ENCODE measurements at regions not wholly inside any gene's neighbourhood (a gene's known extent, or its start where the extent isn't known, plus 50 kb on each side); places are given as distances from the start of the nearest gene placed in this dataset.

GRCh38 chr2:2862386-2862785 is 515.2 kb downstream of the EIPR1 start:
- TF ChIP-seq, protein P1, sequence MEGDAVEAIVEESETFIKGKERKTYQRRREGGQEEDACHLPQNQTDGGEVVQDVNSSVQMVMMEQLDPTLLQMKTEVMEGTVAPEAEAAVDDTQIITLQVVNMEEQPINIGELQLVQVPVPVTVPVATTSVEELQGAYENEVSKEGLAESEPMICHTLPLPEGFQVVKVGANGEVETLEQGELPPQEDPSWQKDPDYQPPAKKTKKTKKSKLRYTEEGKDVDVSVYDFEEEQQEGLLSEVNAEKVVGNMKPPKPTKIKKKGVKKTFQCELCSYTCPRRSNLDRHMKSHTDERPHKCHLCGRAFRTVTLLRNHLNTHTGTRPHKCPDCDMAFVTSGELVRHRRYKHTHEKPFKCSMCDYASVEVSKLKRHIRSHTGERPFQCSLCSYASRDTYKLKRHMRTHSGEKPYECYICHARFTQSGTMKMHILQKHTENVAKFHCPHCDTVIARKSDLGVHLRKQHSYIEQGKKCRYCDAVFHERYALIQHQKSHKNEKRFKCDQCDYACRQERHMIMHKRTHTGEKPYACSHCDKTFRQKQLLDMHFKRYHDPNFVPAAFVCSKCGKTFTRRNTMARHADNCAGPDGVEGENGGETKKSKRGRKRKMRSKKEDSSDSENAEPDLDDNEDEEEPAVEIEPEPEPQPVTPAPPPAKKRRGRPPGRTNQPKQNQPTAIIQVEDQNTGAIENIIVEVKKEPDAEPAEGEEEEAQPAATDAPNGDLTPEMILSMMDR (IDR thresholded peaks at IDR 0.05): no peak
- TF ChIP-seq POLR2A (IDR thresholded peaks at IDR 0.05): no peak
- no peak for TF ChIP-seq EP300 (IDR thresholded peaks at IDR 0.05)

DNA sequence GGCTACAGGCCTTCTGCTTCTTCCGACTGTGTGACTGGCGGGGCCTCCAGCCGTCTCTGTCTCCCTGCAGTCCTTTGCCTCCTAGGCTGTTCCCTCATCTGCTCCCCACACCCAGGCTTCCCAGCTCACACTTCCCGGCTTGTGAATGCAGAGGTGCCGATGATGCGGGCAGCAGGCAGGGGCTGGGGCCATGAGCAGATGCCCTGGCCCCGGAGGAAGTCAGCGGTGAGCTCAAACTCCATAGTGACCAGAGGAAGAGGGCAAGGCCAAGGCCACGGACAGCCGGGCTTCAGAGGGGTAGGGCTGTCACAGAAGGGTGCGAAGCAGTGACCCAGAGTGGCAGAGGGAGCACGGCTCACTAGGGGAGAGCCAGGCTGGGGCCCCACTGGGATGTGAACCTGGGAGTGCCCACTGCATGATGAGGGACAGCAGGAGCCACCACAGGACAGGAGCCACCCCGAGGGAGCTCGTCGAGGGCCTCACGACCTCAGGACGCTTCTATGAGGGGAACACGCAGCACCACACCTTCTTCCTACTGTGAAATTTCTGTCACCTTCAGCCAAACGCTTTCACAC is 515.9 kb downstream of the EIPR1 start:
- no peak overlapping the region for H3K4me3 ChIP-seq
- no peak for DNase-seq
- intact Hi-C loops (cut with DNase I): no loop called here
- no peaks in the 10 kb centered on the region for H3K27me3 ChIP-seq
- H3K36me3 ChIP-seq: no peaks in the 10 kb centered on the region
- no peaks in the 10 kb centered on the region for H3K4me1 ChIP-seq (ENCODE audit: insufficient read depth)
- 85 to 90% (median 86%) methylated on average over 19 of the region's 19 CpGs for WGBS, 3 donors
- no peak overlapping the region for H3K27ac ChIP-seq
- no peaks in the 10 kb centered on the region for H3K9me3 ChIP-seq
- no peak for TF ChIP-seq EP300 (IDR thresholded peaks at IDR 0.05)
- no peak for TF ChIP-seq POLR2A (IDR thresholded peaks at IDR 0.05)
- TF ChIP-seq, protein P1 (IDR thresholded peaks at IDR 0.05): no peak

More at GRCh38 chr2:2862386-2862785, 515.2 kb downstream of the EIPR1 start:
- WGBS, 3 donors: 77 to 86% (median 78%) methylated on average over 5 of the region's 5 CpGs
- no peaks in the 10 kb centered on the region for H3K36me3 ChIP-seq
- no peak for DNase-seq
- no peak overlapping the region for H3K4me3 ChIP-seq
- intact Hi-C loops (cut with DNase I): no loop called here
- no peaks in the 10 kb centered on the region for H3K9me3 ChIP-seq
- no peak overlapping the region for H3K27ac ChIP-seq
- H3K4me1 ChIP-seq (ENCODE audit: insufficient read depth): no peaks in the 10 kb centered on the region
- H3K27me3 ChIP-seq: no peaks in the 10 kb centered on the region

DNA sequence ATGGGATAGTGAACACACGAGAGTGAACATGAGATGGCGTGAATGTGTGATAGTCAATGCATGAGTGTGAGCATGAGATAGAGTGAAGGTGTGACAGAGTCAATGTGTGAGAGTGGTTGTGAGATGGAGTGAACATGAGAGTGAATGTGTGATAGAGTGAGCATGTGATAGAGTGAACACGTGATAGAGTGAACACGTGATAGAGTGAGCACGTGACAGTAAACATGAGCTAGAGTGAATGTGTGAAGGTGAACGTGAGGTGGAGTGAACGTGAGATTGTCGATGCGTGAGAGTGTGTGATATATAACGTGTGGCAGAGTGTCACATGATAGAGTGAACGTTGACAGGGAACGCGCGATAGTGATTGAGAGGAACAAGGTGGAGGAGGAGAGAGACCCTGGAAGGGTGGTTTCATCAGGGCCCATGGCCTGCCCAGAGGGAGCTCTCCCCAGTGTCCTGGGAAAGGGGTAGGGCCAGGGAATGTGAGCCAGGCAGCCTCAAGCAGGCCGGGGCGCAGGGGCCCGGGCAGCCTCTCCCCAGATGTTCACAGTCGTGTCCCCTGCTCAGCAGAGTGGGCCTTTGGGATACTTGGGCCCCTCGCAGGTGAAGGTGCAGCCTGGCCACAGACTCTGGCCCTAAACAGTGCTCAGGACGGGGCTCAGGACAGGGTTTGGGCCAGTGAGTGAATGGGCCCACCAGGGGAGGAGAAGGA is 516.9 kb downstream of the EIPR1 start:
- no peak overlapping the region for H3K27ac ChIP-seq
- intact Hi-C loops (cut with DNase I): no loop called here
- no peak overlapping the region for H3K4me3 ChIP-seq
- no peak for TF ChIP-seq POLR2A (IDR thresholded peaks at IDR 0.05)
- TF ChIP-seq, protein P1 (IDR thresholded peaks at IDR 0.05): no peak
- TF ChIP-seq EP300 (IDR thresholded peaks at IDR 0.05): no peak
- no peaks in the 10 kb centered on the region for H3K9me3 ChIP-seq
- no peaks in the 10 kb centered on the region for H3K4me1 ChIP-seq (ENCODE audit: insufficient read depth)
- WGBS, 3 donors: 86 to 89% (median 87%) methylated on average over 20 of the region's 20 CpGs
- H3K36me3 ChIP-seq: no peaks in the 10 kb centered on the region
- H3K27me3 ChIP-seq: no peaks in the 10 kb centered on the region
- DNase-seq: no peak

- intact Hi-C loops (cut with DNase I): no loop called here
- Histone ChIP-seq H3K4me1 (ENCODE audit: insufficient read depth) (no peaks in the 10 kb centered on the region), H3K4me3 (no peak overlapping the region), H3K9me3 (no peaks in the 10 kb centered on the region), H3K27me3 (no peaks in the 10 kb centered on the region), H3K36me3 (no peaks in the 10 kb centered on the region), H3K27ac (no peak overlapping the region)
- DNase-seq: no peak
- TF ChIP-seq EP300 (IDR thresholded peaks at IDR 0.05): no peak
- TF ChIP-seq, protein P1 (IDR thresholded peaks at IDR 0.05): no peak
- TF ChIP-seq POLR2A (IDR thresholded peaks at IDR 0.05): no peak
- WGBS, 3 donors: 84 to 89% (median 87%) methylated on average over 9 of the region's 9 CpGs
Measured at GRCh38 chr2:2859732-2860131, 517.9 kb downstream of the EIPR1 start.
